Heart left ventricle (tissue), 13 donors: ENCODE measurements at regions not wholly inside any gene's neighbourhood (a gene's known extent, or its start where the extent isn't known, plus 50 kb on each side); places are given as distances from the start of the nearest gene placed in this dataset.
"Not testable (repeated sequence)": the region's sequence is repeated elsewhere in the genome, so short reads cannot be mapped to it uniquely, and the experiment has no call there.

Experiments
- CTCF ChIP-seq, 12 donors: fragments of 200-600 bp; sonication (generic) in 4 of 12; IDR thresholded peaks; one replicate each; pipeline versions ENCODE4 v1.5.0 to v1.8.0; 2018 to 2022; ENCODE audit warnings: antibody characterized with exemption in 12 of 12, mild to moderate bottlenecking in 5 of 12
- POLR2A ChIP-seq, 2 donors: fragments of 450-650 bp; IDR thresholded peaks; one replicate each; pipeline ENCODE4 v1.6.1; 2017; ENCODE audit warnings: antibody characterized with exemption in 2 of 2, mild to moderate bottlenecking in 2 of 2, moderate library complexity in 2 of 2
- donor health status: ischemic (EF 13 %, LVEDD 7.1; RV severe dilation, severe dysfunction).
- donor health status: DM: no; HTN: yes; CAD: no.
- donor health status: DM: no; HTN: no; CAD: no.
- donor health status: ischemic (EF 25% LVEDD 6.9; RV normal size, moderate dysfunction).
- donor health status: ischemic (EF 25% LVEDD 5.7; RV mildly dilated, moderate dysfunction).
- donor health status: ischemic (EF 35%, LVEDD 5.7; RV mildly dilated, moderate dysfunction).
- donor health status: nonischemic (EF 11% LVEDD 7.7; RV severe dilation, severe dysfunction).
- donor health status: DM: yes; HTN: yes; CAD: no.
- donor health status: PGD.
- donor health status: ischemic (EF 29% LVEDD 5.4; RV normal size, mild dysfunction).
- donor health status: nonischemic (EF 23%, LVEDD 6.1; RV moderate dilation, normal function).

GRCh38 chr13:16017494-16018009 is 3164.1 kb downstream of the TUBA3C start:
- not testable (repeated sequence) for TF ChIP-seq POLR2A, CTCF (IDR thresholded peaks at IDR 0.05)
